ENCODE measurements at regions not wholly inside any gene's neighbourhood (a gene's known extent, or its start where the extent isn't known, plus 50 kb on each side); places are given as distances from the start of the nearest gene placed in this dataset.
"Not testable (repeated sequence)": the region's sequence is repeated elsewhere in the genome, so short reads cannot be mapped to it uniquely, and the experiment has no call there.

- DNase-seq (no peak), ATAC-seq (no peak)
Observed at GRCh38 chr12:46711756-46712155, 114.0 kb downstream of the SLC38A4 start.

GRCh38 chr12:46710125-46710743, 115.6 kb downstream of the SLC38A4 start:
- DNase-seq (no peak), ATAC-seq (no peak)

- ATAC-seq (no peak), DNase-seq (no peak)
Observed at GRCh38 chr12:46702581-46703344, 123.0 kb downstream of the SLC38A4 start.

GRCh38 chr12:46701356-46701755, 124.4 kb downstream of the SLC38A4 start:
- ATAC-seq (no peak), DNase-seq (no peak)

- DNase-seq (no peak), ATAC-seq (no peak)
Observed at GRCh38 chr12:46699986-46700385, 125.8 kb downstream of the SLC38A4 start.

GRCh38 chr12:46698003-46698402, 127.8 kb downstream of the SLC38A4 start:
- DNase-seq = no peak

GRCh38 chr12:46693518-46693917, 132.3 kb downstream of the SLC38A4 start:
- DNase-seq (no peak), ATAC-seq (no peak)

More at GRCh38 chr12:46698003-46698402, 127.8 kb downstream of the SLC38A4 start:
- no peak for ATAC-seq

GRCh38 chr12:46693034-46693433, 132.8 kb downstream of the SLC38A4 start:
- ATAC-seq (no peak), DNase-seq (no peak)

- DNase-seq (no peak), ATAC-seq (no peak)
Observed at GRCh38 chr12:46692606-46693005, 133.2 kb downstream of the SLC38A4 start.

- no peak for ATAC-seq
- no peak for DNase-seq
Observed at GRCh38 chr12:46686267-46686942, 139.4 kb downstream of the SLC38A4 start.

GRCh38 chr12:46684243-46684642, 141.6 kb downstream of the SLC38A4 start:
- not testable (repeated sequence) for ATAC-seq, DNase-seq

GRCh38 chr12:46682148-46682547, 143.6 kb downstream of the SLC38A4 start:
- DNase-seq (no peak), ATAC-seq (no peak)

- ATAC-seq = no peak
- no peak for DNase-seq
Observed at GRCh38 chr12:46680506-46680905, 145.3 kb downstream of the SLC38A4 start.

GRCh38 chr12:46679754-46680153, 146.0 kb downstream of the SLC38A4 start:
- ATAC-seq = no peak
- DNase-seq = no peak

GRCh38 chr12:46678426-46678825, 147.4 kb downstream of the SLC38A4 start:
- DNase-seq = no peak
- ATAC-seq = no peak

- DNase-seq = no peak
- ATAC-seq = no peak
Observed at GRCh38 chr12:46677749-46678148, 148.0 kb downstream of the SLC38A4 start.

GRCh38 chr12:46676797-46677520, 148.8 kb downstream of the SLC38A4 start:
- DNase-seq (no peak), ATAC-seq (no peak)

GRCh38 chr12:46676396-46676795, 149.4 kb downstream of the SLC38A4 start:
- DNase-seq = no peak
- ATAC-seq = no peak

- DNase-seq (no peak), ATAC-seq (no peak)
Observed at GRCh38 chr12:46675736-46676135, 150.1 kb downstream of the SLC38A4 start.

- ATAC-seq (no peak), DNase-seq (no peak)
Observed at GRCh38 chr12:46674800-46675199, 151.0 kb downstream of the SLC38A4 start.

- DNase-seq = no peak
- no peak for ATAC-seq
Observed at GRCh38 chr12:46674129-46674528, 151.7 kb downstream of the SLC38A4 start.

- no peak for DNase-seq
- no peak for ATAC-seq
Observed at GRCh38 chr12:46671102-46671501, 154.7 kb downstream of the SLC38A4 start.

GRCh38 chr12:46670636-46671035, 155.2 kb downstream of the SLC38A4 start:
- ATAC-seq (no peak), DNase-seq (no peak)

All from stimulated activated naive CD8-positive, alpha-beta T cell treated with anti-CD3 and anti-CD28 coated beads, Interleukin-15, Interleukin-2, amounts not matched to agents 100 U/mL and 50 U/mL, for 24 hours (primary cell).